ENCODE measurements at regions not wholly inside any gene's neighbourhood (a gene's known extent, or its start where the extent isn't known, plus 50 kb on each side); places are given as distances from the start of the nearest gene placed in this dataset.

DNA sequence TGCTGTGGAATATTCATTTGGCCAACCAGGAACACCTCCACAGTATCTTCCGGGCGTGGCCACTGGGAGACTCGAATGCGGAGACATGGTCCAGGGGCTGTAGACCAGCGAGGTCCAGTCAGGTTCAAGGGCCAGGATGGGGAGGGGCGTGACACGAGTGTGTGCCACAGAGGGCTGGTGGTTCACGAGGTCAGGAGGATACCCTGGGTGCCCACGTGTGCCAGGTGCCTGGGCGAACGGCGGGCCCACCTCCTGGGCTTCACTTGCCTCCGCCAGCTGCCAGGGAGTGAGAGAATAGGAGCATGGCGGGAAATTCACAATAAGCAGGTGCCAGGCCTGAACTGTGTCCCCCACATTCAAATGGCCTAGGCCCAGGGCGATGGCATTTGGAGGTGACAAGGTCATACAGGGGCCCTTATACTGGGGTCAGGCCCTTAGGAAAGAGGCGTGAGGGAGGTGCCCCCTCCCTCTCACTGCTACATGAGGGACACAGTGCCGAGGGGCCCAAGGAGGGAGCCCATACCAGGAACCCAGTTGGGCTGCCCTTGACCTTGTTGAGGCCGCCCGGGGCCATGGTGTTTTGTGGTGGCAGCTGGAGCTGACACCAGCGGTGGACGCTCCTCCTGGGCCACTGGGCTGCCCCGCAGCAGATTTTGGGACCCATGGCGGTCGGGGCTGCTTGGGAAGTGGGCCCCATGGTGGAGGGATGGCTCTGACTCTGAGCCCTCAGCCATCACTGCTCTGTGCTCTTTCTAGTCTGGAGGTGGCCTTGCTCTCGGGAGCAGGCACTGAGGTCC, 1268.9 kb downstream of the BRD1 start:
- H3K9me2 ChIP-seq (replicated peaks; ENCODE audit: low read depth, low read length) = no peaks in the 10 kb centered on the region
- H3F3A ChIP-seq (ENCODE audit: low read depth) = no peaks in the 10 kb centered on the region
- no peak overlapping the region for H3K9ac ChIP-seq (ENCODE audit: low read depth, low read length, poor library complexity, severe bottlenecking)
- H3K36me3 ChIP-seq (ENCODE audit: insufficient read depth, low read length) = no peaks in the 10 kb centered on the region
- no peak overlapping the region for H3K4me3 ChIP-seq (ENCODE audit: low read length, poor library complexity, severe bottlenecking)
- H3K27me3 ChIP-seq (ENCODE audit: insufficient read depth, low read length, poor library complexity, severe bottlenecking) = no peaks in the 10 kb centered on the region
- H3K79me2 ChIP-seq (ENCODE audit: insufficient read depth, low read length) = no peaks in the 10 kb centered on the region
- no peak overlapping the region for H2AFZ ChIP-seq (ENCODE audit: low read length)
- TF ChIP-seq EZH2phosphoT487 (IDR thresholded peaks at IDR 0.05; ENCODE audit: borderline replicate concordance) (no peak), CTCF (conservative IDR thresholded peaks at IDR 0.05; ENCODE audit: low read length) (no peak)
- H3K4me2 ChIP-seq (ENCODE audit: low read depth, low read length, poor library complexity, severe bottlenecking) = no peak overlapping the region
- no peaks in the 10 kb centered on the region for H4K20me1 ChIP-seq (ENCODE audit: insufficient read depth, low read length, poor library complexity, severe bottlenecking)
- no peaks in the 10 kb centered on the region for H3K4me1 ChIP-seq (ENCODE audit: insufficient read depth, low read length, poor library complexity, severe bottlenecking)
- H3K9me3 ChIP-seq (ENCODE audit: insufficient read depth, low read depth, low read length) = peaks cover under 1% of the 10 kb centered on the region; the same call in 1 of the 2 replicates

DNA sequence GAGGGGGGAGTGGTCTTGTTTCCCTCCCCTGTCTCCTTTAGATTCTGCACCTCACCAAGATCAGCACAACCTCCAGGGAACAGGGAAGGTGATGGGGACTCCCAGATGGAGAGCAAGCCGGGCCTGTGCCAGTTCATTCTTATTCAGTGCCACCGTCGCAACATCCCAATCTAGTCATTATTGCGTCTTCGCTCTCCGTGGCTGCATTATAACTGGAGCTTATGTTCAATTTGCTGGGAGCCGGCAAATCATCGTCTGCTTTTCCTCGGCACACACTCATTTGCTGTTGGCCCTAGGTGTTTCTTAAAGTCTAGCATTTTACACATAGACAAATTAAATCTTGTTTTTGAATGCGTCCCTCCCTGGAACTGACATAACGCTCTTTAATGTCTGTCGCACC, 1269.7 kb downstream of the BRD1 start:
- Histone ChIP-seq H3K27me3 (ENCODE audit: insufficient read depth, low read length, poor library complexity, severe bottlenecking) (no peaks in the 10 kb centered on the region), H3K4me1 (ENCODE audit: insufficient read depth, low read length, poor library complexity, severe bottlenecking) (no peaks in the 10 kb centered on the region), H3K9me3 (ENCODE audit: insufficient read depth, low read depth, low read length) (no peaks in the 10 kb centered on the region; the same call in 1 of the 2 replicates), H2AFZ (ENCODE audit: low read length) (no peak overlapping the region), H3K9ac (ENCODE audit: low read depth, low read length, poor library complexity, severe bottlenecking) (no peak overlapping the region), H3F3A (ENCODE audit: low read depth) (no peaks in the 10 kb centered on the region), H3K36me3 (ENCODE audit: insufficient read depth, low read length) (no peaks in the 10 kb centered on the region), H4K20me1 (ENCODE audit: insufficient read depth, low read length, poor library complexity, severe bottlenecking) (no peaks in the 10 kb centered on the region), H3K9me2 (replicated peaks; ENCODE audit: low read depth, low read length) (no peaks in the 10 kb centered on the region), H3K4me2 (ENCODE audit: low read depth, low read length, poor library complexity, severe bottlenecking) (no peak overlapping the region), H3K4me3 (ENCODE audit: low read length, poor library complexity, severe bottlenecking) (no peak overlapping the region), H3K79me2 (ENCODE audit: insufficient read depth, low read length) (no peaks in the 10 kb centered on the region)
- TF ChIP-seq EZH2phosphoT487 (IDR thresholded peaks at IDR 0.05; ENCODE audit: borderline replicate concordance) (no peak), CTCF (conservative IDR thresholded peaks at IDR 0.05; ENCODE audit: low read length) (no peak)

- Histone ChIP-seq H3K9ac (ENCODE audit: low read depth, low read length, poor library complexity, severe bottlenecking) (no peak overlapping the region), H3F3A (ENCODE audit: low read depth) (no peaks in the 10 kb centered on the region), H3K4me2 (ENCODE audit: low read depth, low read length, poor library complexity, severe bottlenecking) (no peak overlapping the region), H2AFZ (ENCODE audit: low read length) (no peak overlapping the region), H3K9me2 (replicated peaks; ENCODE audit: low read depth, low read length) (no peaks in the 10 kb centered on the region), H4K20me1 (ENCODE audit: insufficient read depth, low read length, poor library complexity, severe bottlenecking) (no peaks in the 10 kb centered on the region), H3K79me2 (ENCODE audit: insufficient read depth, low read length) (no peaks in the 10 kb centered on the region), H3K4me3 (ENCODE audit: low read length, poor library complexity, severe bottlenecking) (no peak overlapping the region), H3K4me1 (ENCODE audit: insufficient read depth, low read length, poor library complexity, severe bottlenecking) (no peaks in the 10 kb centered on the region), H3K36me3 (ENCODE audit: insufficient read depth, low read length) (no peaks in the 10 kb centered on the region), H3K9me3 (ENCODE audit: insufficient read depth, low read depth, low read length) (no peaks in the 10 kb centered on the region; the same call in 1 of the 2 replicates), H3K27me3 (ENCODE audit: insufficient read depth, low read length, poor library complexity, severe bottlenecking) (no peaks in the 10 kb centered on the region)
- TF ChIP-seq EZH2phosphoT487 (IDR thresholded peaks at IDR 0.05; ENCODE audit: borderline replicate concordance) (no peak), CTCF (conservative IDR thresholded peaks at IDR 0.05; ENCODE audit: low read length) (no peak)
These were observed 1270.2 kb downstream of the BRD1 start for GRCh38 chr22:48557473-48557872.
